Hepatocyte (in vitro differentiated cells): ENCODE measurements at regions not wholly inside any gene's neighbourhood (a gene's known extent, or its start where the extent isn't known, plus 50 kb on each side); places are given as distances from the start of the nearest gene placed in this dataset.
A peak's percentile ranks its signal among the peaks of the same experiment; 100 is the strongest.

Experiments
- DNase-seq: peaks from one replicate; pipeline ENCODE4 v3.0.0-alpha.2; 2016; ENCODE audit warnings: low spot score
- H2AFZ ChIP-seq: fragments of 200-600 bp; sonication (generic); 2 replicates; pipeline ENCODE4 v1.6.0; 2016; ENCODE audit warnings: antibody characterized with exemption, mild to moderate bottlenecking
- H3K27ac ChIP-seq: fragments of 200-600 bp; sonication (generic); 2 replicates; pipeline ENCODE4 v1.5.1; 2016; ENCODE audit warnings: mild to moderate bottlenecking
- H3K27me3 ChIP-seq: fragments of 200-600 bp; sonication (generic); 2 replicates; pipeline ENCODE4 v1.6.1; 2016
- H3K36me3 ChIP-seq: fragments of 200-600 bp; sonication (generic); replicated peaks from 2 replicates; pipeline ENCODE4 v1.5.1; 2016; ENCODE audit warnings: low read depth; ENCODE audit not compliant: insufficient read depth
- H3K4me1 ChIP-seq: fragments of 200-600 bp; sonication (generic); 2 replicates; pipeline ENCODE4 v1.5.1; 2016; ENCODE audit warnings: mild to moderate bottlenecking, moderate library complexity; ENCODE audit not compliant: insufficient read depth
- H3K4me2 ChIP-seq: fragments of 200-600 bp; sonication (generic); 2 replicates; pipeline ENCODE4 v1.6.0; 2016
- H3K4me3 ChIP-seq: fragments of 200-600 bp; sonication (generic); 2 replicates; pipeline ENCODE4 v1.5.1; 2016; ENCODE audit warnings: mild to moderate bottlenecking
- H3K79me2 ChIP-seq: fragments of 200-600 bp; sonication (generic); 2 replicates; pipeline ENCODE4 v1.6.0; 2017; ENCODE audit warnings: mild to moderate bottlenecking
- H3K9me2 ChIP-seq: fragments of 200-600 bp; sonication (generic); replicated peaks from 2 replicates; pipeline ENCODE4 v1.6.0; 2017; ENCODE audit warnings: mild to moderate bottlenecking; ENCODE audit not compliant: insufficient read depth
- H3K9me3 ChIP-seq: fragments of 200-600 bp; sonication (generic); 2 replicates; pipeline ENCODE4 v1.5.1; 2016; ENCODE audit warnings: low read depth, mild to moderate bottlenecking
- H4K20me1 ChIP-seq: fragments of 200-600 bp; sonication (generic); 2 replicates; pipeline ENCODE4 v1.6.0; 2016; ENCODE audit warnings: mild to moderate bottlenecking; ENCODE audit not compliant: insufficient read depth, poor library complexity, severe bottlenecking
- CTCF ChIP-seq: fragments of 200-600 bp; sonication (generic); IDR thresholded peaks from 2 replicates; pipeline ENCODE4 v1.5.1; 2016; ENCODE audit warnings: antibody characterized with exemption, mild to moderate bottlenecking; ENCODE audit not compliant: poor library complexity
- EZH2 ChIP-seq: fragments of 200-600 bp; sonication (generic); IDR thresholded peaks from 2 replicates; pipeline ENCODE4 v1.6.1; 2016; ENCODE audit warnings: antibody characterized with exemption, mild to moderate bottlenecking, borderline replicate concordance
- EZH2phosphoT487 ChIP-seq: fragments of 200-600 bp; sonication (generic); IDR thresholded peaks from one replicate; pipeline ENCODE4 v1.6.1; 2018; ENCODE audit warnings: antibody characterized with exemption, mild to moderate bottlenecking, low read depth, moderate library complexity; ENCODE audit not compliant: unreplicated experiment, severe bottlenecking
- WGBS: methylation state at CpG from one replicate; pipeline ENCODE4 v1.1.6; 2016; ENCODE audit warnings: low lambda C conversion rate; ENCODE audit errors: missing lambda C conversion rate; 5-methylcytosine and 5-hydroxymethylcytosine counted together

- Histone ChIP-seq H3K4me3 (no peak overlapping the region), H3K27ac (no peak overlapping the region), H4K20me1 (no peaks in the 10 kb centered on the region), H3K9me2 (no peaks in the 10 kb centered on the region), H3K36me3 (no peaks in the 10 kb centered on the region), H3K4me1 (no peaks in the 10 kb centered on the region), H3K27me3 (no peaks in the 10 kb centered on the region), H2AFZ (no peak overlapping the region), H3K79me2 (no peaks in the 10 kb centered on the region), H3K4me2 (no peak overlapping the region), H3K9me3 (no peaks in the 10 kb centered on the region)
- 86% methylated on average over 5 of the region's 5 CpGs for WGBS
- TF ChIP-seq EZH2 (no peak), EZH2phosphoT487 (no peak), CTCF (no peak)
- no peak for DNase-seq
Observed at GRCh38 chr1:55938376-55938850, 641.0 kb downstream of the PLPP3 start.

- no peak for DNase-seq
- Histone ChIP-seq H3K9me3 (no peaks in the 10 kb centered on the region), H3K4me2 (no peak overlapping the region), H3K36me3 (no peaks in the 10 kb centered on the region), H3K79me2 (no peaks in the 10 kb centered on the region), H3K27ac (no peak overlapping the region), H3K9me2 (no peaks in the 10 kb centered on the region), H3K4me3 (no peak overlapping the region), H3K4me1 (no peaks in the 10 kb centered on the region), H2AFZ (no peak overlapping the region), H3K27me3 (no peaks in the 10 kb centered on the region), H4K20me1 (no peaks in the 10 kb centered on the region)
- no peak for TF ChIP-seq EZH2
- no peak for TF ChIP-seq CTCF
- TF ChIP-seq EZH2phosphoT487 = no peak
- 95% methylated on average over 3 of the region's 3 CpGs for WGBS
Observed at GRCh38 chr1:55937840-55938375, 641.5 kb downstream of the PLPP3 start.

GRCh38 chr1:55935236-55935635, 644.1 kb downstream of the PLPP3 start:
- no peaks in the 10 kb centered on the region for H3K9me3 ChIP-seq
- H3K36me3 ChIP-seq = no peaks in the 10 kb centered on the region
- DNase-seq = no peak
- H3K27me3 ChIP-seq = no peaks in the 10 kb centered on the region
- H3K9me2 ChIP-seq = no peaks in the 10 kb centered on the region
- no peak overlapping the region for H3K27ac ChIP-seq
- H3K79me2 ChIP-seq = no peaks in the 10 kb centered on the region
- TF ChIP-seq EZH2 = no peak
- TF ChIP-seq CTCF = no peak
- TF ChIP-seq EZH2phosphoT487 = no peak
- H3K4me1 ChIP-seq = no peaks in the 10 kb centered on the region
- 54% methylated on average over 3 of the region's 5 CpGs for WGBS
- no peak overlapping the region for H3K4me3 ChIP-seq
- H2AFZ ChIP-seq = no peak overlapping the region
- no peaks in the 10 kb centered on the region for H4K20me1 ChIP-seq
- H3K4me2 ChIP-seq = no peak overlapping the region

- DNase-seq = no peak
- H3K4me3 ChIP-seq = no peak overlapping the region
- 96% methylated on average over 1 of the region's 1 CpG for WGBS
- no peaks in the 10 kb centered on the region for H3K27me3 ChIP-seq
- H3K4me1 ChIP-seq = no peaks in the 10 kb centered on the region
- TF ChIP-seq CTCF (no peak), EZH2 (no peak), EZH2phosphoT487 (no peak)
- H3K36me3 ChIP-seq = no peaks in the 10 kb centered on the region
- no peaks in the 10 kb centered on the region for H3K9me3 ChIP-seq
- no peak overlapping the region for H2AFZ ChIP-seq
- no peaks in the 10 kb centered on the region for H4K20me1 ChIP-seq
- no peaks in the 10 kb centered on the region for H3K9me2 ChIP-seq
- no peaks in the 10 kb centered on the region for H3K79me2 ChIP-seq
- H3K27ac ChIP-seq = peak overlapping the region; percentile 1
- H3K4me2 ChIP-seq = no peak overlapping the region
Observed at GRCh38 chr1:55932402-55932801, 647.0 kb downstream of the PLPP3 start.
